ENCODE measurements at regions not wholly inside any gene's neighbourhood (a gene's known extent, or its start where the extent isn't known, plus 50 kb on each side); places are given as distances from the start of the nearest gene placed in this dataset.

DNA sequence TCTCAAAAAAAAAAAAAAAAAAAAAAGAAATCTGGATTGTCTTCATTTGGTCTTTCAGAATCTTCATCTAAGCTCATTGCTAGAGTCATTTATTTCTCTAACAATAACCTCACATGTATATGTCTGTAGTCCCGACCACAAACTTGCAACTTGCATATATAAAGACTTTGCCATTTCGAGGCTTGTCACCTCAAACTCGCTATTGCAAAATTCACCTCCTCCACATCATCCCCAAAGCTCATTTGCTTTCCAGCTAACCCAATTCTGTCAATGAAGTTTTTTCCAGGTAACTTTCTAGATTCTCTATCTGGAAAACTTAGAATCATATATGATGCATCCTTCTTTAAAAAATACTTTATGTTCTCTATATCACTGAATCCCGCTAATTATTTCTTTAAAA lies 393.2 kb upstream of the ATXN7L3B start:
- TF ChIP-seq REST (IDR thresholded peaks at IDR 0.05; ENCODE audit: insufficient read depth in 1 of 2, low read depth in 2 of 2, low read length in 1 of 2) (no peak), CTCF (IDR thresholded peaks at IDR 0.05) (no peak)

All from Panc1 (cell line).